A549 (cell line): ENCODE measurements at regions not wholly inside any gene's neighbourhood (a gene's known extent, or its start where the extent isn't known, plus 50 kb on each side); places are given as distances from the start of the nearest gene placed in this dataset.

Experiments
- ATAC-seq, 2 experiments: fragments of 200-7000 bp in 1 of 2; fragments of >200 bp in 1 of 2; cut with Nextera tagmentation in 1 of 2; cut with Tn5 transposase in 1 of 2; 3 replicates each; pipeline versions ENCODE4 v1.8.0 to v1.9.1; 2018 to 2020; ENCODE audit warnings: mild to moderate bottlenecking in 1 of 2, moderate library complexity in 1 of 2
- CTCF ChIA-PET: fragments of 300-600 bp; sonication (Branson Sonifier 250); formaldehyde crosslinking; extraction: SDS; loops from one replicate; lab custom pipeline; 2021; ENCODE audit warnings: antibody characterized with exemption, inconsistent platforms; lab: Yijun Ruan, JAX
- POLR2A ChIA-PET: fragments of 350-600 bp; formaldehyde crosslinking; extraction: SDS; loops from one replicate; lab custom pipeline; 2021; ENCODE audit warnings: antibody characterized with exemption, inconsistent platforms; lab: Yijun Ruan, JAX
- DNase-seq, 2 experiments: peaks; one replicate each; pipeline versions ENCODE4 v3.0.0 to v3.0.0-alpha.2; 2011 to 2016; ENCODE audit warnings: low read depth in 1 of 2, low spot score in 1 of 2
- FAIRE-seq: peaks from 2 replicates; lab custom pipeline; 2011; peaks lifted over from hg19 to GRCh38; lab: Jason Lieb, UNC
- H3K27ac ChIP-seq, 2 experiments: fragments of >200 bp; sonication (Bioruptor Twin); formaldehyde crosslinking; 3 replicates each; pipeline ENCODE4 v1.5.1; 2016 to 2017
- H3K4me1 ChIP-seq: fragments of >200 bp; sonication (Bioruptor Twin); formaldehyde crosslinking; 3 replicates; pipeline ENCODE4 v1.6.1; 2016
- H3K4me2 ChIP-seq: fragments of >200 bp; sonication (Bioruptor Twin); formaldehyde crosslinking; 3 replicates; pipeline ENCODE4 v1.6.1; 2016
- H3K4me3 ChIP-seq: fragments of >200 bp; sonication (Bioruptor Twin); formaldehyde crosslinking; 3 replicates; pipeline ENCODE4 v1.5.1; 2016
- H3K9me3 ChIP-seq: fragments of >200 bp; sonication (Bioruptor Twin); formaldehyde crosslinking; 3 replicates; pipeline ENCODE4 v1.6.1; 2016
- CBX2 ChIP-seq: fragments of 200-600 bp; sonication (generic); IDR thresholded peaks from 2 replicates; pipeline ENCODE4 v1.6.1; 2016; ENCODE audit warnings: low read depth, mild to moderate bottlenecking, borderline replicate concordance
- CBX8 ChIP-seq: fragments of 200-600 bp; sonication (generic); IDR thresholded peaks from 2 replicates; pipeline ENCODE4 v1.6.1; 2016
- CEBPB ChIP-seq, 2 experiments: fragments of >200 bp in 1 of 2; sonication (Bioruptor Twin) in 1 of 2; formaldehyde crosslinking in 1 of 2; IDR thresholded peaks; 2 replicates each; pipeline ENCODE4 v1.6.1; 2012 to 2016
- CHD2 ChIP-seq: fragments of 150-350 bp; IDR thresholded peaks from 2 replicates; pipeline ENCODE4 v1.6.1; 2014; ENCODE audit warnings: low read length; ENCODE audit not compliant: partially characterized antibody
- FOSB ChIP-seq: fragments of 250-450 bp; sonication (Bioruptor Pico); IDR thresholded peaks from 2 replicates; pipeline ENCODE4 v1.5.0; 2020; ENCODE audit warnings: mild to moderate bottlenecking, moderate library complexity
- FOSL2 ChIP-seq, 2 experiments: fragments of 450-650 bp in 1 of 2; fragments of >200 bp in 1 of 2; sonication (Bioruptor Twin) in 1 of 2; formaldehyde crosslinking; IDR thresholded peaks; 2 replicates each; pipeline versions ENCODE4 v1.5.0 to v1.6.1; 2016 to 2020; ENCODE audit warnings: mild to moderate bottlenecking in 1 of 2, moderate library complexity in 1 of 2
- FOXS1 ChIP-seq: fragments of 250-450 bp; sonication (Bioruptor Pico); IDR thresholded peaks from 2 replicates; pipeline ENCODE4 v1.5.0; 2020; ENCODE audit warnings: mild to moderate bottlenecking, moderate library complexity
- GATA3 ChIP-seq: IDR thresholded peaks from 2 replicates; pipeline ENCODE4 v1.6.1; 2012; ENCODE audit warnings: borderline replicate concordance
- HEYL ChIP-seq: fragments of 250-450 bp; sonication (Bioruptor Pico); IDR thresholded peaks from 2 replicates; pipeline ENCODE4 v1.8.0; 2021; ENCODE audit warnings: mild to moderate bottlenecking, moderate library complexity
- HOXB13 ChIP-seq: fragments of 250-450 bp; sonication (Bioruptor Pico); IDR thresholded peaks from 2 replicates; pipeline ENCODE4 v1.5.0; 2020; ENCODE audit warnings: low read depth, mild to moderate bottlenecking, moderate library complexity
- HOXB5 ChIP-seq: fragments of 250-450 bp; sonication (Bioruptor Pico); IDR thresholded peaks from 2 replicates; pipeline ENCODE4 v1.5.0; 2020; ENCODE audit warnings: mild to moderate bottlenecking, moderate library complexity
- PHF8 ChIP-seq: fragments of 200-600 bp; sonication (generic); IDR thresholded peaks from 2 replicates; pipeline ENCODE4 v1.6.1; 2016; ENCODE audit warnings: low read depth, mild to moderate bottlenecking, antibody characterized with exemption, moderate library complexity, borderline replicate concordance
- RAD21 ChIP-seq, 2 experiments: fragments of >200 bp in 1 of 2; sonication (Bioruptor Twin) in 1 of 2; formaldehyde crosslinking in 1 of 2; IDR thresholded peaks in 1 of 2; conservative IDR thresholded peaks in 1 of 2; 2 replicates in 1 of 2; 3 replicates in 1 of 2; pipeline ENCODE4 v1.6.1; 2012 to 2018; ENCODE audit warnings: inconsistent platforms in 1 of 2
- RARB ChIP-seq: fragments of 250-450 bp; sonication (Bioruptor Pico); IDR thresholded peaks from 2 replicates; pipeline ENCODE4 v1.8.0; 2021; ENCODE audit warnings: mild to moderate bottlenecking, moderate library complexity
- RFX5 ChIP-seq: fragments of 450-650 bp; IDR thresholded peaks from 2 replicates; pipeline ENCODE4 v1.7.1; 2014; ENCODE audit warnings: antibody characterized with exemption, mild to moderate bottlenecking, moderate library complexity
- SMC3 ChIP-seq: fragments of >200 bp; sonication (Bioruptor Twin); formaldehyde crosslinking; IDR thresholded peaks from 3 replicates; pipeline ENCODE4 v1.6.1; 2018; ENCODE audit warnings: inconsistent platforms
- SREBF2 ChIP-seq: fragments of 450-650 bp; IDR thresholded peaks from 2 replicates; pipeline ENCODE4 v1.6.1; 2014; ENCODE audit warnings: mild to moderate bottlenecking, moderate library complexity
- TP53 ChIP-seq: fragments of 250-450 bp; sonication (Bioruptor Pico); IDR thresholded peaks from 2 replicates; pipeline ENCODE4 v1.5.0; 2021; ENCODE audit warnings: mild to moderate bottlenecking, moderate library complexity
- WGBS: methylation state at CpG from one replicate; pipeline ENCODE4 v1.1.6; 2017; ENCODE audit errors: missing lambda C conversion rate; 5-methylcytosine and 5-hydroxymethylcytosine counted together
- TF ChIP-seq, protein P1 (sequence below): fragments of 250-450 bp; sonication (Bioruptor Pico); IDR thresholded peaks from 2 replicates; pipeline ENCODE4 v1.5.0; 2020; ENCODE audit warnings: low read depth, mild to moderate bottlenecking, moderate library complexity
- TF ChIP-seq, protein P2 (sequence below): fragments of 250-450 bp; sonication (Bioruptor Pico); IDR thresholded peaks from 2 replicates; pipeline ENCODE4 v1.5.0; 2021; ENCODE audit warnings: mild to moderate bottlenecking, moderate library complexity, borderline replicate concordance
- TF ChIP-seq, protein P3 (sequence below): IDR thresholded peaks from 2 replicates; pipeline ENCODE4 v1.6.1; 2012; ENCODE audit warnings: low read depth, borderline replicate concordance
- TF ChIP-seq, protein P4 (sequence below): fragments of >200 bp; sonication (Bioruptor Twin); formaldehyde crosslinking; IDR thresholded peaks from 2 replicates; pipeline ENCODE4 v1.6.1; 2016
- TF ChIP-seq, protein P5 (sequence below): fragments of 450-650 bp; IDR thresholded peaks from 2 replicates; pipeline ENCODE4 v1.6.1; 2014; ENCODE audit warnings: antibody characterized with exemption

DNA sequence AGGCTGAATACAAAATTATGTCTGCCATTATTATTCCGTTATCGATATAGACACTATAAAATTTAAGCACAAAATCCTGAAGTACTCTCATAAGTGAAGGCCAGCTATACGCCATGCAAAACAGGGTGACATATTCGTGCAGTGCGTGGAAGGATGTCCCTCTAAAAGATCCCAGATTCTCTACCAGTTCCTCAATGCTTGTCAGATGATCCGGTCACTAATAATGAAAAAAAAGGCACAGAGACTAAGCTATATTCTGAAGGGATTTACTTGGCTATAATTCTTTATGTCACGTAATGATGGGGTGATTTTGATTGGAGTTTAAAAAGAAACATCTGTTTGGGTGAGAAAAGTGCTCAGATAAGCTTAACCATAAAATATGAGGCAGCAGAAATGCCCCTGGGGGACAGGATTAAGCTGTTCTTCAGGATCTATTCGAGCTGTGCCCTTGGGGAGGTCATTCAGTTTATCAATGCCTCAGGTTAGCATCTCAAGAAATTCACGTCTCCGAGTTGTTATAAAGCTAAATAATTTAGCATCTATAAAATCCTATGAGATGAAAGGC lies 229.7 kb upstream of the PITRM1 start:
- H3K4me1 ChIP-seq = peaks cover 4% of the 10 kb centered on the region; the same call in 2 of the 3 replicates

DNA sequence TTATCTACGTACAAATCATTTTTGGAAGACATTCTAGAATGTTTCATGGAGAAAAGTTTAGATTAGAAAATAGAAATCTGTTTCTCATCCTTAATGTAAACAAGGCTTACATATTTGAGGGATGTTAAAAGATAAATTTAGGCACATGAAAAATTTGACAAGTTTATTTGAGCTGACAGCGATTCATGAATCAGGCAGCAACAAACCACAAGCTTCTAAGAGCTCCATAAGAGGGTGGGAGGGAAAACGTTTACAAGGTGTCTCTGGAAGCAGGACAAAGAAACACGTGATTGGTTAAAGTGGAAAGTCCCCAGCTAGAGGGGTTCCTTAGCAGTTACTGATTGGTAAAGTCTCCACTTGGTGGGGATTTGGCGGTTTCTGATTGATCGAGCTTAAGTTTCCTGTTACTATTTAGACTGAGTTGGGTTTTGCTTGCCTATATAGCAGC lies 228.9 kb upstream of the PITRM1 start:
- Histone ChIP-seq H3K9me3 (no peaks in the 10 kb centered on the region), H3K4me1 (peaks cover 7% of the 10 kb centered on the region; the same call in 2 of the 3 replicates), H3K4me3 (no peak overlapping the region), H3K27ac (no peak overlapping the region), H3K4me2 (no peak overlapping the region)
- ATAC-seq (no peak), DNase-seq (no peak), FAIRE-seq (no peak)
- 67% methylated on average over 6 of the region's 6 CpGs for WGBS
- CTCF ChIA-PET = interaction anchor here (1.5 to 2.1 kb wide), 2 partner anchors 14 to 162 kb away, joined by 3 to 4 read pairs; no protein-coding TSS in a partner anchor
- TF ChIP-seq PHF8 (no peak), RAD21 (conservative IDR thresholded peaks at IDR 0.05 in 1 of 2, IDR thresholded peaks at IDR 0.05 in 1 of 2) (no peak), FOXS1 (CRISPR knock-in tag) (no peak), GATA3 (no peak), FOSB (no peak), SMC3 (no peak), CEBPB (IDR thresholded peaks at IDR 0.05) (no peak), CBX2 (no peak)
- TF ChIP-seq, protein P1, sequence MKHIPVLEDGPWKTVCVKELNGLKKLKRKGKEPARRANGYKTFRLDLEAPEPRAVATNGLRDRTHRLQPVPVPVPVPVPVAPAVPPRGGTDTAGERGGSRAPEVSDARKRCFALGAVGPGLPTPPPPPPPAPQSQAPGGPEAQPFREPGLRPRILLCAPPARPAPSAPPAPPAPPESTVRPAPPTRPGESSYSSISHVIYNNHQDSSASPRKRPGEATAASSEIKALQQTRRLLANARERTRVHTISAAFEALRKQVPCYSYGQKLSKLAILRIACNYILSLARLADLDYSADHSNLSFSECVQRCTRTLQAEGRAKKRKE (CRISPR knock-in tag) = no peak
- POLR2A ChIA-PET = no interaction called here

More for the DNA sequence above, 229.7 kb upstream of the PITRM1 start:
- WGBS = 82% methylated on average over 10 of the region's 10 CpGs
- ChIA-PET CTCF (interaction anchor here (1.5 to 2.1 kb wide), 2 partner anchors 15 to 162 kb away, joined by 3 to 4 read pairs; no protein-coding TSS in a partner anchor), POLR2A (no interaction called here)
- no peak for DNase-seq
- Histone ChIP-seq H3K9me3 (no peaks in the 10 kb centered on the region), H3K4me2 (no peak overlapping the region), H3K27ac (no peak overlapping the region), H3K4me3 (no peak overlapping the region)
- ATAC-seq = no peak
- TF ChIP-seq, protein P1 (CRISPR knock-in tag) = no peak
- no peak for TF ChIP-seq HOXB5 (CRISPR knock-in tag)
- no peak for TF ChIP-seq HOXB13
- no peak for TF ChIP-seq FOSB
- TF ChIP-seq CHD2 = no peak
- TF ChIP-seq, protein P2, sequence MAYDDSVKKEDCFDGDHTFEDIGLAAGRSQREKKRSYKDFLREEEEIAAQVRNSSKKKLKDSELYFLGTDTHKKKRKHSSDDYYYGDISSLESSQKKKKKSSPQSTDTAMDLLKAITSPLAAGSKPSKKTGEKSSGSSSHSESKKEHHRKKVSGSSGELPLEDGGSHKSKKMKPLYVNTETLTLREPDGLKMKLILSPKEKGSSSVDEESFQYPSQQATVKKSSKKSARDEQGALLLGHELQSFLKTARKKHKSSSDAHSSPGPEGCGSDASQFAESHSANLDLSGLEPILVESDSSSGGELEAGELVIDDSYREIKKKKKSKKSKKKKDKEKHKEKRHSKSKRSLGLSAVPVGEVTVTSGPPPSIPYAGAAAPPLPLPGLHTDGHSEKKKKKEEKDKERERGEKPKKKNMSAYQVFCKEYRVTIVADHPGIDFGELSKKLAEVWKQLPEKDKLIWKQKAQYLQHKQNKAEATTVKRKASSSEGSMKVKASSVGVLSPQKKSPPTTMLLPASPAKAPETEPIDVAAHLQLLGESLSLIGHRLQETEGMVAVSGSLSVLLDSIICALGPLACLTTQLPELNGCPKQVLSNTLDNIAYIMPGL (CRISPR knock-in tag) = no peak
- no peak for TF ChIP-seq FOXS1 (CRISPR knock-in tag)
- no peak for TF ChIP-seq RARB
- TF ChIP-seq RFX5 = no peak
- TF ChIP-seq TP53 (CRISPR knock-in tag) = no peak
- TF ChIP-seq, protein P3, sequence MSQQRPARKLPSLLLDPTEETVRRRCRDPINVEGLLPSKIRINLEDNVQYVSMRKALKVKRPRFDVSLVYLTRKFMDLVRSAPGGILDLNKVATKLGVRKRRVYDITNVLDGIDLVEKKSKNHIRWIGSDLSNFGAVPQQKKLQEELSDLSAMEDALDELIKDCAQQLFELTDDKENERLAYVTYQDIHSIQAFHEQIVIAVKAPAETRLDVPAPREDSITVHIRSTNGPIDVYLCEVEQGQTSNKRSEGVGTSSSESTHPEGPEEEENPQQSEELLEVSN = no peak
- TF ChIP-seq, protein P4, sequence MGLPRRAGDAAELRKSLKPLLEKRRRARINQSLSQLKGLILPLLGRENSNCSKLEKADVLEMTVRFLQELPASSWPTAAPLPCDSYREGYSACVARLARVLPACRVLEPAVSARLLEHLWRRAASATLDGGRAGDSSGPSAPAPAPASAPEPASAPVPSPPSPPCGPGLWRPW = no peak
- TF ChIP-seq, protein P5, sequence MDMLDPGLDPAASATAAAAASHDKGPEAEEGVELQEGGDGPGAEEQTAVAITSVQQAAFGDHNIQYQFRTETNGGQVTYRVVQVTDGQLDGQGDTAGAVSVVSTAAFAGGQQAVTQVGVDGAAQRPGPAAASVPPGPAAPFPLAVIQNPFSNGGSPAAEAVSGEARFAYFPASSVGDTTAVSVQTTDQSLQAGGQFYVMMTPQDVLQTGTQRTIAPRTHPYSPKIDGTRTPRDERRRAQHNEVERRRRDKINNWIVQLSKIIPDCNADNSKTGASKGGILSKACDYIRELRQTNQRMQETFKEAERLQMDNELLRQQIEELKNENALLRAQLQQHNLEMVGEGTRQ = no peak
- no peak for TF ChIP-seq FOSL2 (IDR thresholded peaks at IDR 0.05)
- no peak for TF ChIP-seq FOSL2 (CRISPR knock-in tag; IDR thresholded peaks at IDR 0.05)
- TF ChIP-seq CBX2 = no peak
- TF ChIP-seq CBX8 = no peak
- TF ChIP-seq SREBF2 = no peak
- TF ChIP-seq CEBPB (IDR thresholded peaks at IDR 0.05) = no peak
- no peak for TF ChIP-seq HEYL (CRISPR knock-in tag)
- no peak for FAIRE-seq
